ENCODE measurements at regions not wholly inside any gene's neighbourhood (a gene's known extent, or its start where the extent isn't known, plus 50 kb on each side); places are given as distances from the start of the nearest gene placed in this dataset.

DNA sequence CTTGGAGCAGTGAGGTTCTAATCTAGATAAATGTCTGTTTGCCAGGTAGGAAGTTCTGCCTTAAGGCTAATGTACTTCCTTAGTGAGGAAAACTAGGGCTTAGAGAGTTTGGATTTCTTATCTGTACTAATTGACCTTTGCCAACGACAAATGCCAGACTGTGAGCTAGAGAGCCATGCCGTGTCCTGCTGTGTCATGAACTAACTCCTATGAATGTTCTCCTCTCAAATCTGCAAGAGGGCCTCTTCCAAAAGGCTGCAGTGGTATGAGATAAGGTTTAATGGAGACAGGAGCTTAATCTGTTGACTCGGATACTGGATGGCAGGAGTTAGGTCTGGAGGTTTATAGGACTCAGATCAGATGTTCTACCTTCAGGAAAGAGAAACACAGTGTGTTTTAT lies 524.9 kb downstream of the NTRK3 start:
- Histone ChIP-seq H3K9me3 (no peaks in the 10 kb centered on the region), H3K27ac (no peak overlapping the region), H3K4me1 (no peaks in the 10 kb centered on the region), H3K4me2 (no peak overlapping the region), H3K4me3 (no peak overlapping the region)
- no peak for ATAC-seq
- POLR2A ChIA-PET: no interaction called here
- CTCF ChIA-PET: no interaction called here
- FAIRE-seq: no peak
- no peak for TF ChIP-seq RAD21 (conservative IDR thresholded peaks at IDR 0.05 in 1 of 2, IDR thresholded peaks at IDR 0.05 in 1 of 2)
- TF ChIP-seq CBX8 (IDR thresholded peaks at IDR 0.05): no peak
- TF ChIP-seq RNF2 (IDR thresholded peaks at IDR 0.05; ENCODE audit: borderline replicate concordance, low read depth): no peak
- TF ChIP-seq CEBPB (IDR thresholded peaks at IDR 0.05): no peak
- TF ChIP-seq, protein P1, sequence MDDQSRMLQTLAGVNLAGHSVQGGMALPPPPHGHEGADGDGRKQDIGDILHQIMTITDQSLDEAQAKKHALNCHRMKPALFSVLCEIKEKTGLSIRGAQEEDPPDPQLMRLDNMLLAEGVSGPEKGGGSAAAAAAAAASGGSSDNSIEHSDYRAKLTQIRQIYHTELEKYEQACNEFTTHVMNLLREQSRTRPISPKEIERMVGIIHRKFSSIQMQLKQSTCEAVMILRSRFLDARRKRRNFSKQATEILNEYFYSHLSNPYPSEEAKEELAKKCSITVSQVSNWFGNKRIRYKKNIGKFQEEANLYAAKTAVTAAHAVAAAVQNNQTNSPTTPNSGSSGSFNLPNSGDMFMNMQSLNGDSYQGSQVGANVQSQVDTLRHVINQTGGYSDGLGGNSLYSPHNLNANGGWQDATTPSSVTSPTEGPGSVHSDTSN (IDR thresholded peaks at IDR 0.05): no peak
- no peak for TF ChIP-seq BHLHE40 (IDR thresholded peaks at IDR 0.05; ENCODE audit: low read depth, low read length)
- no peak for TF ChIP-seq FOSB (CRISPR knock-in tag; IDR thresholded peaks at IDR 0.05)
- TF ChIP-seq, protein P2, sequence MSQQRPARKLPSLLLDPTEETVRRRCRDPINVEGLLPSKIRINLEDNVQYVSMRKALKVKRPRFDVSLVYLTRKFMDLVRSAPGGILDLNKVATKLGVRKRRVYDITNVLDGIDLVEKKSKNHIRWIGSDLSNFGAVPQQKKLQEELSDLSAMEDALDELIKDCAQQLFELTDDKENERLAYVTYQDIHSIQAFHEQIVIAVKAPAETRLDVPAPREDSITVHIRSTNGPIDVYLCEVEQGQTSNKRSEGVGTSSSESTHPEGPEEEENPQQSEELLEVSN (IDR thresholded peaks at IDR 0.05; ENCODE audit: borderline replicate concordance, low read depth): no peak
- no peak for TF ChIP-seq ZNF302 (CRISPR knock-in tag; IDR thresholded peaks at IDR 0.05)
- TF ChIP-seq ZFP36 (IDR thresholded peaks at IDR 0.05; ENCODE audit: borderline replicate concordance, partially characterized antibody): no peak
- no peak for TF ChIP-seq MAZ (IDR thresholded peaks at IDR 0.05; ENCODE audit: borderline replicate concordance, low read depth, low read length)
- no peak for TF ChIP-seq RFX5 (IDR thresholded peaks at IDR 0.05)
- WGBS (ENCODE audit: missing lambda C conversion rate): 46% methylated on average over 3 of the region's 3 CpGs
- DNase-seq (ENCODE audit: low read depth in 1 of 2, low spot score in 1 of 2): no peak

DNA sequence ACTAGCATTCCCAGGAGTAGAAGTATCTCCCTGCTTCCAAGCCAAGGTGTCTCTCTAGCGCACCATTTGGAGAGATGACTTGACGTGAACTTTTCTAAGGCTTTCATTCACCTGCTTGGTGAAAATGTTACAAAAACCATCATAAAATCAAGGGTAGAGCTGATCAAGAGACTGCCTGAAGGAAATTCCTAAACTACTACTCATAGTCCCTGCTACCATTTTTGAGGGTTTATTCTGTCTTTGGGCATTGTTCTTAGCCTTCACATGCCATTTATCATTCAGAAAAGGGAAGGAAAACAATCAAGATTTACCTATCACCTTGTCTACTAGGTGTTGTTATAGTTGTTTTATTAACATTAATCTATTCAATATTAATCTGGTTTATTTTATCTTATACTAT lies 525.8 kb downstream of the NTRK3 start:
- no peaks in the 10 kb centered on the region for H3K9me3 ChIP-seq
- FAIRE-seq (peak; percentile 49), ATAC-seq (no peak), DNase-seq (ENCODE audit: low read depth in 1 of 2, low spot score in 1 of 2) (no peak)
- no peak overlapping the region for H3K4me3 ChIP-seq
- CTCF ChIA-PET: no interaction called here
- no peak overlapping the region for H3K27ac ChIP-seq
- no peak overlapping the region for H3K4me2 ChIP-seq
- TF ChIP-seq RCOR1 (IDR thresholded peaks at IDR 0.05; ENCODE audit: low read depth, low read length): no peak
- TF ChIP-seq HDAC2 (IDR thresholded peaks at IDR 0.05): no peak
- TF ChIP-seq SREBF2 (IDR thresholded peaks at IDR 0.05): no peak
- TF ChIP-seq SMC3 (IDR thresholded peaks at IDR 0.05): no peak
- TF ChIP-seq, protein P3, sequence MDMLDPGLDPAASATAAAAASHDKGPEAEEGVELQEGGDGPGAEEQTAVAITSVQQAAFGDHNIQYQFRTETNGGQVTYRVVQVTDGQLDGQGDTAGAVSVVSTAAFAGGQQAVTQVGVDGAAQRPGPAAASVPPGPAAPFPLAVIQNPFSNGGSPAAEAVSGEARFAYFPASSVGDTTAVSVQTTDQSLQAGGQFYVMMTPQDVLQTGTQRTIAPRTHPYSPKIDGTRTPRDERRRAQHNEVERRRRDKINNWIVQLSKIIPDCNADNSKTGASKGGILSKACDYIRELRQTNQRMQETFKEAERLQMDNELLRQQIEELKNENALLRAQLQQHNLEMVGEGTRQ (IDR thresholded peaks at IDR 0.05): no peak
- no peak for TF ChIP-seq EHF (CRISPR knock-in tag; IDR thresholded peaks at IDR 0.05)
- TF ChIP-seq, protein P4, sequence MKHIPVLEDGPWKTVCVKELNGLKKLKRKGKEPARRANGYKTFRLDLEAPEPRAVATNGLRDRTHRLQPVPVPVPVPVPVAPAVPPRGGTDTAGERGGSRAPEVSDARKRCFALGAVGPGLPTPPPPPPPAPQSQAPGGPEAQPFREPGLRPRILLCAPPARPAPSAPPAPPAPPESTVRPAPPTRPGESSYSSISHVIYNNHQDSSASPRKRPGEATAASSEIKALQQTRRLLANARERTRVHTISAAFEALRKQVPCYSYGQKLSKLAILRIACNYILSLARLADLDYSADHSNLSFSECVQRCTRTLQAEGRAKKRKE (CRISPR knock-in tag; IDR thresholded peaks at IDR 0.05; ENCODE audit: low read depth): no peak
- TF ChIP-seq, protein P5, sequence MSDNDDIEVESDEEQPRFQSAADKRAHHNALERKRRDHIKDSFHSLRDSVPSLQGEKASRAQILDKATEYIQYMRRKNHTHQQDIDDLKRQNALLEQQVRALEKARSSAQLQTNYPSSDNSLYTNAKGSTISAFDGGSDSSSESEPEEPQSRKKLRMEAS (IDR thresholded peaks at IDR 0.05): no peak
- TF ChIP-seq CEBPB (IDR thresholded peaks at IDR 0.05): no peak
- no peak for TF ChIP-seq BHLHE40 (IDR thresholded peaks at IDR 0.05; ENCODE audit: low read depth, low read length)
- TF ChIP-seq RARB (CRISPR knock-in tag; IDR thresholded peaks at IDR 0.05): no peak
- 74% methylated on average over 2 of the region's 2 CpGs for WGBS (ENCODE audit: missing lambda C conversion rate)
- POLR2A ChIA-PET: no interaction called here
- H3K4me1 ChIP-seq: no peaks in the 10 kb centered on the region

DNA sequence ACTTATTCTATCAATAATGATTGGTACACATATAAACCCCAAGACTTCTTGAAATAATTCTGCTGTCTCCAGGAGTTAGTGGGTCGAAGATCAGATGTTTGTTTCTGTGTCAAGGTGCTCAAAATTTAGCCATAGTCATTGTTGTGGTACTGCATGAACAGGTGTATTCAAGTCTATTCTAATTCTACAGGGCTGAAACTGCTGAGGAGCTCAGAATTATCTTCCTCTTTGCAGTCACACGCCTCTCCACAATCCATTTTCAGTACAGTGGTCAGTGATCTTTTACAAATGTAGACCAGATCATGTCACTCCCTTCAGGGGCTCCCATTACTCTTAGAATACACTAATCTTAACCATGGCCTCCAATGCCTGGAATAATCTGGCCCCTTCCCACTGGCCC lies 527.5 kb downstream of the NTRK3 start:
- WGBS (ENCODE audit: missing lambda C conversion rate): 9% methylated on average over 2 of the region's 2 CpGs
- DNase-seq (ENCODE audit: low read depth in 1 of 2, low spot score in 1 of 2): no peak
- FAIRE-seq: no peak
- no peak overlapping the region for H3K27ac ChIP-seq
- no peak overlapping the region for H3K4me2 ChIP-seq
- H3K4me3 ChIP-seq: no peak overlapping the region
- ATAC-seq: no peak
- CTCF ChIA-PET: no interaction called here
- H3K9me3 ChIP-seq: no peaks in the 10 kb centered on the region
- no peaks in the 10 kb centered on the region for H3K4me1 ChIP-seq
- POLR2A ChIA-PET: no interaction called here
- TF ChIP-seq FOXS1 (CRISPR knock-in tag; IDR thresholded peaks at IDR 0.05) (no peak), RFX5 (IDR thresholded peaks at IDR 0.05) (no peak), HOXB5 (CRISPR knock-in tag; IDR thresholded peaks at IDR 0.05) (no peak), FOSB (CRISPR knock-in tag; IDR thresholded peaks at IDR 0.05) (no peak), JUN (IDR thresholded peaks at IDR 0.05) (no peak), MYC (IDR thresholded peaks at IDR 0.05; ENCODE audit: borderline replicate concordance, low read length) (no peak), ZC3H11A (IDR thresholded peaks at IDR 0.05) (no peak), ZNF302 (CRISPR knock-in tag; IDR thresholded peaks at IDR 0.05) (no peak), HEYL (CRISPR knock-in tag; IDR thresholded peaks at IDR 0.05) (no peak), CEBPB (IDR thresholded peaks at IDR 0.05) (no peak), CHD4 (IDR thresholded peaks at IDR 0.05; ENCODE audit: borderline replicate concordance) (no peak), TP53 (CRISPR knock-in tag; IDR thresholded peaks at IDR 0.05) (no peak), KDM1A (IDR thresholded peaks at IDR 0.05; ENCODE audit: low read depth) (no peak), EP300 (IDR thresholded peaks at IDR 0.05) (no peak)
- TF ChIP-seq, protein P6, sequence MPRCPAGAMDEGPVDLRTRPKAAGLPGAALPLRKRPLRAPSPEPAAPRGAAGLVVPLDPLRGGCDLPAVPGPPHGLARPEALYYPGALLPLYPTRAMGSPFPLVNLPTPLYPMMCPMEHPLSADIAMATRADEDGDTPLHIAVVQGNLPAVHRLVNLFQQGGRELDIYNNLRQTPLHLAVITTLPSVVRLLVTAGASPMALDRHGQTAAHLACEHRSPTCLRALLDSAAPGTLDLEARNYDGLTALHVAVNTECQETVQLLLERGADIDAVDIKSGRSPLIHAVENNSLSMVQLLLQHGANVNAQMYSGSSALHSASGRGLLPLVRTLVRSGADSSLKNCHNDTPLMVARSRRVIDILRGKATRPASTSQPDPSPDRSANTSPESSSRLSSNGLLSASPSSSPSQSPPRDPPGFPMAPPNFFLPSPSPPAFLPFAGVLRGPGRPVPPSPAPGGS (IDR thresholded peaks at IDR 0.05): no peak
- TF ChIP-seq, protein P7, sequence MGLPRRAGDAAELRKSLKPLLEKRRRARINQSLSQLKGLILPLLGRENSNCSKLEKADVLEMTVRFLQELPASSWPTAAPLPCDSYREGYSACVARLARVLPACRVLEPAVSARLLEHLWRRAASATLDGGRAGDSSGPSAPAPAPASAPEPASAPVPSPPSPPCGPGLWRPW (IDR thresholded peaks at IDR 0.05): no peak
